ENCODE measurements at regions not wholly inside any gene's neighbourhood (a gene's known extent, or its start where the extent isn't known, plus 50 kb on each side); places are given as distances from the start of the nearest gene placed in this dataset. TPM values are rescaled to one million over a fixed set of nuclear protein-coding genes. Genes with fewer than 3 reads are reported as not detected.

- no peaks in the 10 kb centered on the region for H3K36me3 ChIP-seq (replicated peaks; ENCODE audit: insufficient read depth, low read depth)
- 79% methylated on average over 4 of the region's 4 CpGs for WGBS (ENCODE audit: low lambda C conversion rate, missing lambda C conversion rate)
- TF ChIP-seq EZH2 (IDR thresholded peaks at IDR 0.05; ENCODE audit: borderline replicate concordance): no peak
- TF ChIP-seq CTCF (IDR thresholded peaks at IDR 0.05; ENCODE audit: poor library complexity): no peak
- no peak for TF ChIP-seq EZH2phosphoT487 (IDR thresholded peaks at IDR 0.05; ENCODE audit: low read depth, severe bottlenecking, unreplicated experiment)
- H3K9me3 ChIP-seq (ENCODE audit: low read depth): no peaks in the 10 kb centered on the region
- no peak overlapping the region for H3K27ac ChIP-seq
- H4K20me1 ChIP-seq (ENCODE audit: insufficient read depth, poor library complexity, severe bottlenecking): no peaks in the 10 kb centered on the region
- no peak for DNase-seq (ENCODE audit: low spot score)
- H3K27me3 ChIP-seq: no peaks in the 10 kb centered on the region
- H3K9me2 ChIP-seq (replicated peaks; ENCODE audit: insufficient read depth): no peaks in the 10 kb centered on the region
- no peak overlapping the region for H2AFZ ChIP-seq
- no peaks in the 10 kb centered on the region for H3K4me1 ChIP-seq (ENCODE audit: insufficient read depth)
- H3K4me2 ChIP-seq: no peak overlapping the region
- no peak overlapping the region for H3K4me3 ChIP-seq
- no peaks in the 10 kb centered on the region for H3K79me2 ChIP-seq
Measured at GRCh38 chr1:220325306-220325995, 53.2 kb upstream of the RAB3GAP2 start.

GRCh38 chr1:220323717-220324116, 51.5 kb upstream of the RAB3GAP2 start:
- Histone ChIP-seq H3K9me3 (ENCODE audit: low read depth) (no peaks in the 10 kb centered on the region), H2AFZ (no peak overlapping the region), H3K27ac (no peak overlapping the region), H3K79me2 (no peaks in the 10 kb centered on the region), H3K4me2 (no peak overlapping the region), H3K27me3 (no peaks in the 10 kb centered on the region), H3K4me1 (ENCODE audit: insufficient read depth) (no peaks in the 10 kb centered on the region), H3K4me3 (no peak overlapping the region), H3K36me3 (replicated peaks; ENCODE audit: insufficient read depth, low read depth) (no peaks in the 10 kb centered on the region), H4K20me1 (ENCODE audit: insufficient read depth, poor library complexity, severe bottlenecking) (no peaks in the 10 kb centered on the region), H3K9me2 (replicated peaks; ENCODE audit: insufficient read depth) (no peaks in the 10 kb centered on the region)
- WGBS (ENCODE audit: low lambda C conversion rate, missing lambda C conversion rate): 96% methylated on average over 4 of the region's 4 CpGs
- TF ChIP-seq EZH2 (IDR thresholded peaks at IDR 0.05; ENCODE audit: borderline replicate concordance) (no peak), EZH2phosphoT487 (IDR thresholded peaks at IDR 0.05; ENCODE audit: low read depth, severe bottlenecking, unreplicated experiment) (no peak), CTCF (IDR thresholded peaks at IDR 0.05; ENCODE audit: poor library complexity) (no peak)
- no peak for DNase-seq (ENCODE audit: low spot score)

GRCh38 chr1:220322570-220322969, 50.3 kb upstream of the RAB3GAP2 start:
- Histone ChIP-seq H3K9me3 (ENCODE audit: low read depth) (no peaks in the 10 kb centered on the region), H3K4me2 (no peak overlapping the region), H3K4me1 (ENCODE audit: insufficient read depth) (no peaks in the 10 kb centered on the region), H3K27ac (no peak overlapping the region), H4K20me1 (ENCODE audit: insufficient read depth, poor library complexity, severe bottlenecking) (no peaks in the 10 kb centered on the region), H3K4me3 (no peak overlapping the region), H3K9me2 (replicated peaks; ENCODE audit: insufficient read depth) (no peaks in the 10 kb centered on the region), H3K36me3 (replicated peaks; ENCODE audit: insufficient read depth, low read depth) (no peaks in the 10 kb centered on the region), H3K79me2 (no peaks in the 10 kb centered on the region), H2AFZ (no peak overlapping the region), H3K27me3 (no peaks in the 10 kb centered on the region)
- TF ChIP-seq CTCF (IDR thresholded peaks at IDR 0.05; ENCODE audit: poor library complexity) (no peak), EZH2phosphoT487 (IDR thresholded peaks at IDR 0.05; ENCODE audit: low read depth, severe bottlenecking, unreplicated experiment) (no peak), EZH2 (IDR thresholded peaks at IDR 0.05; ENCODE audit: borderline replicate concordance) (no peak)
- WGBS (ENCODE audit: low lambda C conversion rate, missing lambda C conversion rate): 93% methylated on average over 2 of the region's 2 CpGs
- no peak for DNase-seq (ENCODE audit: low spot score)

Small RNA genes in the stretch of these regions (small RNA-seq; reads per million reads assigned to genes)
- gene AC096644.2: not detected

Measured in hepatocyte (in vitro differentiated cells).